ENCODE measurements at regions not wholly inside any gene's neighbourhood (a gene's known extent, or its start where the extent isn't known, plus 50 kb on each side); places are given as distances from the start of the nearest gene placed in this dataset.

GRCh38 chr1:195617106-195617505, 991.1 kb downstream of the KCNT2 start:
- no peak for DNase-seq

- no peak for DNase-seq
These were observed 999.4 kb downstream of the KCNT2 start for GRCh38 chr1:195608883-195609282.

GRCh38 chr1:195606483-195606882, 1001.8 kb downstream of the KCNT2 start:
- DNase-seq, result no peak

GRCh38 chr1:195604287-195604686, 1004.0 kb downstream of the KCNT2 start:
- DNase-seq, result no peak

- DNase-seq, result no peak
These were observed 1010.3 kb downstream of the KCNT2 start for GRCh38 chr1:195597891-195598290.

- DNase-seq, result no peak
These were observed 1013.5 kb downstream of the KCNT2 start for GRCh38 chr1:195594773-195595172.

GRCh38 chr1:195594322-195594721, 1013.9 kb downstream of the KCNT2 start:
- no peak for DNase-seq

GRCh38 chr1:195591917-195592672, 1016.1 kb downstream of the KCNT2 start:
- no peak for DNase-seq

GRCh38 chr1:195590649-195591048, 1017.6 kb downstream of the KCNT2 start:
- no peak for DNase-seq

GRCh38 chr1:195584870-195585624, 1023.2 kb downstream of the KCNT2 start:
- no peak for DNase-seq

GRCh38 chr1:195580988-195581387, 1027.3 kb downstream of the KCNT2 start:
- no peak for DNase-seq

GRCh38 chr1:195577748-195578147, 1030.5 kb downstream of the KCNT2 start:
- DNase-seq, result no peak

GRCh38 chr1:195576641-195577040, 1031.6 kb downstream of the KCNT2 start:
- DNase-seq, result no peak

- DNase-seq, result no peak
These were observed 1033.7 kb downstream of the KCNT2 start for GRCh38 chr1:195574511-195574910.

- no peak for DNase-seq
These were observed 1038.3 kb downstream of the KCNT2 start for GRCh38 chr1:195569934-195570333.

- no peak for DNase-seq
These were observed 1039.9 kb downstream of the KCNT2 start for GRCh38 chr1:195568389-195568788.

- DNase-seq, result no peak
These were observed 1046.2 kb downstream of the KCNT2 start for GRCh38 chr1:195562074-195562473.

GRCh38 chr1:195550071-195550862, 1058.0 kb downstream of the KCNT2 start:
- DNase-seq, result no peak

GRCh38 chr1:195530961-195531360, 1077.3 kb downstream of the KCNT2 start:
- no peak for DNase-seq

GRCh38 chr1:195529881-195530280, 1078.4 kb downstream of the KCNT2 start:
- DNase-seq, result no peak

GRCh38 chr1:195520757-195521156, 1087.5 kb downstream of the KCNT2 start:
- no peak for DNase-seq

- DNase-seq, result no peak
These were observed 1092.2 kb downstream of the KCNT2 start for GRCh38 chr1:195516036-195516435.

GRCh38 chr1:195511501-195511900, 1096.7 kb downstream of the KCNT2 start:
- no peak for DNase-seq

GRCh38 chr1:195501118-195501517, 1107.1 kb downstream of the KCNT2 start:
- DNase-seq, result no peak

Data from NCI-H446 treated with DMSO at 0.1 percent for 48 hours (cell line).